ENCODE measurements at regions not wholly inside any gene's neighbourhood (a gene's known extent, or its start where the extent isn't known, plus 50 kb on each side); places are given as distances from the start of the nearest gene placed in this dataset.

DNA sequence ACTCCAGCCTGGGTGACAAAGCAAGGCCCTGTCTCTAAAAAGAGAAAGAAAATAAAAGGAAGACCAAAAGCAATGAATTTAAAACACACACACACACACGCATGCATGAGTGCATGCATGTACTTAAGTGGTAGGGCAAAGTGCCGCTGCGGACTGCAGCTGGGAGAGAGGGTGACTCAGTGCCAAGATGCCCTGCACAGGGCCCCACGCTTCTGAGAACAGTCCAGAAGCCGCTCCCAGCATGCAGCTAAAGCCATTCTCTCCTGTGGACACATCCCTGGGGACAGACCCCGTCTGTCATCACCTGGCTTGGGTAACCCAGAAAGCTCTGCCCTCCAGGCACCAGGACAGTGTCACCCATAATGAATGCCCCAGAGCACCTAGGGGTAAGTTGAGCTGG, 61.0 kb upstream of the MYL10 start:
- TF ChIP-seq, protein P1, sequence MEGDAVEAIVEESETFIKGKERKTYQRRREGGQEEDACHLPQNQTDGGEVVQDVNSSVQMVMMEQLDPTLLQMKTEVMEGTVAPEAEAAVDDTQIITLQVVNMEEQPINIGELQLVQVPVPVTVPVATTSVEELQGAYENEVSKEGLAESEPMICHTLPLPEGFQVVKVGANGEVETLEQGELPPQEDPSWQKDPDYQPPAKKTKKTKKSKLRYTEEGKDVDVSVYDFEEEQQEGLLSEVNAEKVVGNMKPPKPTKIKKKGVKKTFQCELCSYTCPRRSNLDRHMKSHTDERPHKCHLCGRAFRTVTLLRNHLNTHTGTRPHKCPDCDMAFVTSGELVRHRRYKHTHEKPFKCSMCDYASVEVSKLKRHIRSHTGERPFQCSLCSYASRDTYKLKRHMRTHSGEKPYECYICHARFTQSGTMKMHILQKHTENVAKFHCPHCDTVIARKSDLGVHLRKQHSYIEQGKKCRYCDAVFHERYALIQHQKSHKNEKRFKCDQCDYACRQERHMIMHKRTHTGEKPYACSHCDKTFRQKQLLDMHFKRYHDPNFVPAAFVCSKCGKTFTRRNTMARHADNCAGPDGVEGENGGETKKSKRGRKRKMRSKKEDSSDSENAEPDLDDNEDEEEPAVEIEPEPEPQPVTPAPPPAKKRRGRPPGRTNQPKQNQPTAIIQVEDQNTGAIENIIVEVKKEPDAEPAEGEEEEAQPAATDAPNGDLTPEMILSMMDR (IDR thresholded peaks at IDR 0.05) = no peak
- Histone ChIP-seq H3K4me1 (peaks cover 3% of the 10 kb centered on the region), H3K27ac (no peak overlapping the region), H3K79me2 (no peaks in the 10 kb centered on the region), H3K36me3 (ENCODE audit: control insufficient read depth, insufficient read depth, low read length) (no peaks in the 10 kb centered on the region), H2AFZ (no peak overlapping the region), H3K27me3 (ENCODE audit: control insufficient read depth, insufficient read depth, low read length) (no peaks in the 10 kb centered on the region), H3K4me2 (ENCODE audit: low read length) (no peak overlapping the region), H3K9me3 (ENCODE audit: control insufficient read depth, low read length) (no peaks in the 10 kb centered on the region), H3K4me3 (ENCODE audit: low read depth, low read length) (no peak overlapping the region), H3K9ac (no peak overlapping the region)

DNA sequence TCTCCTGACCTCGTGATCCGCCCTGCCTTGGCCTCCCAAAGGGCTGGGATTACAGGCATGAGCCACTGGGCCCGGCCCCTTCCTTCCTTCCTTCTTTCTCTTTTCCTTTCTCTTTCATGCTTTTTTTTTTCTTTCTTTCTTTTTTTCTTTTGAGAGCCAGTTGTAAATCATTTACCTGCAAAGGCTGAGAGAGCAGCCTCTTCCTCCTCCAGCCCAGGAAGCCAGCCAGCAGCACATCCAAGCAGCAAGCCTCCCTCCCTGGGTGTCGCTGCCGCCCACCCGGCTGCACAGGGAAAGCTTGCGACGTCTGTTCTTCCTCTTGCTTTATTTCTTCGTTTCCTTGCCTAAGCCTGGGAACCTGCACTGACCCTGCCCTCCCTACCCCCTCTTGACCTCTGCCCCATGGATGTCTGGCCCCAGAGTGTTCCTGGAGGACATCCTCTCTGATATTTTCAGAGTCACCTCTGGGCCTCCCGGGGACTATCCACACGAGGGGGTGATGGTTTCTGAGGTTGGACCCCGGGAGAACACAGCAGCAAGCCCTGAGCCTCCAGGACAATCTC, 62.8 kb upstream of the MYL10 start:
- no peak overlapping the region for H3K9ac ChIP-seq
- H3K4me1 ChIP-seq = peaks cover 3% of the 10 kb centered on the region
- no peaks in the 10 kb centered on the region for H3K27me3 ChIP-seq (ENCODE audit: control insufficient read depth, insufficient read depth, low read length)
- H3K79me2 ChIP-seq = no peaks in the 10 kb centered on the region
- no peak overlapping the region for H3K27ac ChIP-seq
- no peaks in the 10 kb centered on the region for H3K9me3 ChIP-seq (ENCODE audit: control insufficient read depth, low read length)
- TF ChIP-seq, protein P1 (IDR thresholded peaks at IDR 0.05) = no peak
- no peaks in the 10 kb centered on the region for H3K36me3 ChIP-seq (ENCODE audit: control insufficient read depth, insufficient read depth, low read length)
- H3K4me3 ChIP-seq (ENCODE audit: low read depth, low read length) = no peak overlapping the region
- H3K4me2 ChIP-seq (ENCODE audit: low read length) = no peak overlapping the region
- no peak overlapping the region for H2AFZ ChIP-seq

DNA sequence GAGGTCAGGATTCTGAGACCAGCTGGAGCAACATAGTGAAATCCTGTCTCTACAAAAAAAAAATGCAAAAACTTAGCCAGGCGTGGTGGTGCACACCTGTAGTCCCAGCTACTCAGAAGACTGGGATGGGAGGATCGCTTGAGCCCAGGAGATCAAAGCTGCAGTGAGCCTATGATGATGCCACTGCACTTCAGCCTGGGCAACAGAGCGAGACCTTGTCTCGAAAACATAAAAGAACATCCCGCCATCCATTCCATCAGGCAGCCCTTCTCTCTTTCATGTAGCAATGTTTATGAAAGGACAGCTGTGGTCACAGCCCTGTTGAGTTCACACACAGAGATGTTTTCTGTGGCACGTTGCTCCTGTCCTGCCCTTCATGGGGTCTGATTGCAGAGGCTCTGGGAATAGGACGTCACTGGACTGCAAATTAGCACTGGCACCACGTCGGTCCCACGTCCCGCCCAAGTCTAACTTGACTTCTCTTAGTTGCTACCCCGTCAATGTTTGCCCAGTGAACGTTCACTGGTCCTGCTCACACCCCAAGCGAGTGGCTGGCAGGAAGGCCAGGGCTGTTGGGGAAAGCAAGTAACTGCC, 64.5 kb upstream of the MYL10 start:
- Histone ChIP-seq H3K4me3 (ENCODE audit: low read depth, low read length) (no peak overlapping the region), H3K9ac (no peak overlapping the region), H3K4me1 (no peaks in the 10 kb centered on the region), H3K4me2 (ENCODE audit: low read length) (no peak overlapping the region), H3K9me3 (ENCODE audit: control insufficient read depth, low read length) (no peaks in the 10 kb centered on the region), H3K79me2 (no peaks in the 10 kb centered on the region), H2AFZ (no peak overlapping the region), H3K27ac (no peak overlapping the region), H3K36me3 (ENCODE audit: control insufficient read depth, insufficient read depth, low read length) (no peaks in the 10 kb centered on the region), H3K27me3 (ENCODE audit: control insufficient read depth, insufficient read depth, low read length) (no peaks in the 10 kb centered on the region)
- TF ChIP-seq, protein P1 (IDR thresholded peaks at IDR 0.05) = no peak

DNA sequence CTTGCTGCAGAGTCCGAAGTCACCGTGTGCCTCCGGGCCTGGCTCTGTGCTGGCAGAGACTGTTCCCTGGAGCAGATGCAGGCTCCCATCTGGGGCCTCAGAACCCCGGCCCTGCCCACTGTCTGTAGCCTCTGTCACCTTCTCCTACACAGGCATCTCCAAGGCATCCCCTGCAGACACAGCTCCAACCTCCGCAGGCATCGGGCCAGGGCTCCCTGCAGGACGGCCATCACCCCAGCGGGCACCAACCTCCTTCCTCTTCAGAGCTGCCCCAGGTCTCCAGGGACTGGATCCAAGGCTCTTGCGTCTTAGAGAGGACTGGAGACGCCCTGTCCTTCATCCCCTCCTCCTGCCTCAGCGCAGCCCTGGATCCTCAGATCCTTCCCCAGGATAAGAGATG, 69.9 kb upstream of the MYL10 start:
- Histone ChIP-seq H3K4me3 (ENCODE audit: low read depth, low read length) (no peak overlapping the region), H3K9me3 (ENCODE audit: control insufficient read depth, low read length) (no peaks in the 10 kb centered on the region), H3K4me2 (ENCODE audit: low read length) (no peak overlapping the region), H3K9ac (no peak overlapping the region), H3K79me2 (no peaks in the 10 kb centered on the region), H2AFZ (no peak overlapping the region), H3K4me1 (no peaks in the 10 kb centered on the region), H3K36me3 (ENCODE audit: control insufficient read depth, insufficient read depth, low read length) (no peaks in the 10 kb centered on the region), H3K27me3 (ENCODE audit: control insufficient read depth, insufficient read depth, low read length) (no peaks in the 10 kb centered on the region), H3K27ac (no peak overlapping the region)
- TF ChIP-seq, protein P1 (IDR thresholded peaks at IDR 0.05) = no peak

DNA sequence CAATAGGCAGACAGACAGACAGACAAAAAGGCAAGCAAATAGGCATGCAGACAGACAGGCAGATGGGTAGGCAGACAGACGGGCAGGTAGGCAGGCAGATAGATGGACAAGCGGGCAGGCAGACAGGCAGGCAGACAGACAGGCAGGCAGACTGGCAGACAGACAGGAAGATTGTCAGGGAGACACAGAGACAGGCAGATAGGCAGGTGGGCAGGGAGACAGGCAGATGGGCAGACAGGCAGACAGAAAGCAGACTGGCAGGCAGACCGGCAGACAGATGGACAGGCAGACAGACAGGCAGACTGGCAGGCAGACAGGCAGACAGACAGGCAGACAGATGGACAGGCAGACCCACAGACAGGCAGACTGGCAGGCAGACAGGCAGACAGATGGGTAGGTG, 70.3 kb upstream of the MYL10 start:
- no peak overlapping the region for H3K9ac ChIP-seq
- no peak overlapping the region for H3K27ac ChIP-seq
- H3K4me1 ChIP-seq = no peaks in the 10 kb centered on the region
- H2AFZ ChIP-seq = no peak overlapping the region
- no peaks in the 10 kb centered on the region for H3K27me3 ChIP-seq (ENCODE audit: control insufficient read depth, insufficient read depth, low read length)
- H3K4me2 ChIP-seq (ENCODE audit: low read length) = no peak overlapping the region
- no peak overlapping the region for H3K4me3 ChIP-seq (ENCODE audit: low read depth, low read length)
- no peaks in the 10 kb centered on the region for H3K36me3 ChIP-seq (ENCODE audit: control insufficient read depth, insufficient read depth, low read length)
- no peaks in the 10 kb centered on the region for H3K9me3 ChIP-seq (ENCODE audit: control insufficient read depth, low read length)
- TF ChIP-seq, protein P1 (IDR thresholded peaks at IDR 0.05) = no peak
- H3K79me2 ChIP-seq = no peaks in the 10 kb centered on the region

Data from parathyroid adenoma (tissue), 2 donors.